Activated CD4-positive, alpha-beta T cell treated with anti-CD3 and anti-CD28 coated beads, Interleukin-2, amount 10 ng/mL, durations not matched to agents 7 days and 5 days (primary cell): ENCODE measurements at regions not wholly inside any gene's neighbourhood (a gene's known extent, or its start where the extent isn't known, plus 50 kb on each side); places are given as distances from the start of the nearest gene placed in this dataset.

Experiments used
- CTCF ChIA-PET: fragments of 350-600 bp; sonication (Branson Sonifier 250); formaldehyde crosslinking; loops from one replicate; lab custom pipeline; 2021; ENCODE audit warnings: antibody characterized with exemption; lab: Charles Lee
- POLR2A ChIA-PET: fragments of 350-600 bp; sonication (Branson Sonifier 250); formaldehyde crosslinking; loops from one replicate; lab custom pipeline; 2021; ENCODE audit warnings: antibody characterized with exemption; lab: Charles Lee
- DNase-seq: peaks from one replicate; pipeline ENCODE4 v3.0.0-alpha.2; 2020
- H3K27ac Mint-ChIP-seq: one replicate; pipeline ENCODE4 v1.8.0; 2021; ENCODE audit warnings: mild to moderate bottlenecking, moderate library complexity, mixed read lengths
- H3K27me3 Mint-ChIP-seq: one replicate; pipeline ENCODE4 v1.8.0; 2021; ENCODE audit warnings: mixed read lengths
- H3K36me3 Mint-ChIP-seq: one replicate; pipeline ENCODE4 v1.8.0; 2021; ENCODE audit warnings: low read depth, mixed read lengths
- H3K4me1 Mint-ChIP-seq: one replicate; pipeline ENCODE4 v1.8.0; 2021; ENCODE audit warnings: mixed read lengths
- H3K4me3 Mint-ChIP-seq: one replicate; pipeline ENCODE4 v1.8.0; 2021; ENCODE audit warnings: mild to moderate bottlenecking, moderate library complexity, mixed read lengths
- H3K9me3 Mint-ChIP-seq: one replicate; pipeline ENCODE4 v1.8.0; 2021; ENCODE audit warnings: mixed read lengths

DNA sequence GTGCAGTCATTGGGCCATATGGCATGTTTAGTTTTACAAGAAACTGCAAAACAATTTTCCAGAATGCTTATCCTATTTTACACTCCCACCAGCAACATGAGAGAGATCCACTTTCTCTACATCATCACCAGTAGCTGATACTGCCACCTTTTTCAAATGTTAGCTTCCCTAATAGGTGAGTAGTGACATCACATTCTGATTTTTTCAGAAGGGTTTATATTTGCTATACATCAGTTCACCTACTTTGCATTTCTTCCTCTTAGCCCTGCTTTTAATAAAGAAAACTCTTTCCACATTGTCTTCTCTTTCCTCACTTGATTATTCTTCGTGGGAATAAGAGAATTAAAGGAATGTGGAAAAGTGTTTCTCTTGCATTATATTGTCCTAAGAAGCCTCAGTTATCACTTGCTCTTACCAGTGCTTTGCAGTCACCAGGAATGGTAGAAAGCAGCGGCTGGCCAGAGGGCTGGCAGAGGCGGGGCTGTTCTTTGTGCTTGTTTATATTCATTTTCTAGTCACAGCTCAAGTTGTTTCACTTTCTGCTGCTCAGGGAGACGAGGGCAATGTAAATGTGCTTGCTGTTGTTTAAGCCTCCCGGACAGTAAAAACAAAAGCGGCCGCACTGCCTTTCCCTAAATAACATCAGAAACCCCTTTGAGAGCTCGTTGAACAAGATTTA, 164.8 kb downstream of the HSD17B3 start:
- peak overlapping the region; percentile 21 for H3K27ac Mint-ChIP-seq
- POLR2A ChIA-PET = no interaction called here
- H3K4me3 Mint-ChIP-seq = no peak overlapping the region
- H3K36me3 Mint-ChIP-seq = no peaks in the 10 kb centered on the region
- peaks cover 18% of the 10 kb centered on the region for H3K4me1 Mint-ChIP-seq
- peaks cover 5% of the 10 kb centered on the region for H3K27me3 Mint-ChIP-seq
- CTCF ChIA-PET = interaction anchor here (1.6 kb wide), 1 partner anchor 11 kb away, joined by 3 read pairs; no protein-coding TSS in a partner anchor
- peak; percentile 24 for DNase-seq
- peaks cover 6% of the 10 kb centered on the region for H3K9me3 Mint-ChIP-seq

- CTCF ChIA-PET = no interaction called here
- Mint-ChIP-seq H3K27me3 (peaks cover 5% of the 10 kb centered on the region), H3K9me3 (peaks cover 6% of the 10 kb centered on the region), H3K27ac (no peak overlapping the region), H3K36me3 (no peaks in the 10 kb centered on the region), H3K4me1 (peaks cover 18% of the 10 kb centered on the region), H3K4me3 (no peak overlapping the region)
- POLR2A ChIA-PET = no interaction called here
- no peak for DNase-seq
These were observed 166.2 kb downstream of the HSD17B3 start for GRCh38 chr9:96135753-96136290.

DNA sequence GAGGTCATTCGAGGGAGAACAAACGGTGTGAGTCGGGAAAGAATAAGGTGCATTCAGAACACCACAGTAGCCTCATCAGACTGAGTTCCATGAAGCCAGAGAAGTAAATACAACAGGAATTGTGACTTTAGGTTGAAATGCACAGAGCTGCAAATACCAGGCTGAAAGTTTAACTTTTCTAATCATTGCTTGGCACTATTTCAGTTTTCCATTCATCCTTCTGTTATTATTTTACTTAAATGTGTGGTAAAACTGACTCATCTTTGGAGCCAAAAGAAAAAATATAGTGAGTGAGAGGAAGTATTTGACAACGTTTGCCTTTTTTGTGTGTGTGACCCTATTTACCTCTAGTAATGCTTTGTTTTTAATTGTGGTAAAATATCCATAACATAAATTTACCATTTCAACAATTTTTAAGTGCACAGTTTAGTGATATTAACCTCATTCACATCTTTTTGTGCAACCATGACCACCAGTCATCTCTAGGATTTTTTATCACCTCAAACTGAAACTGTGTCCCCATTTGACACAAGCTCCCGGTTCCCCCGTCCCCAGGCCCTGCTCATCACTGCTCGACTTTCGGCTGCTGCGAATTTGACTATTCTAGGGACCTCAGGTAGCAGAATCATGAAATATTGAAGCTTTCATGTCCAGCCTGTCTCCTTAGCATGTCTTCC, 166.8 kb downstream of the HSD17B3 start:
- ChIA-PET POLR2A (no interaction called here), CTCF (interaction anchor here (0.7 kb wide), 1 partner anchor 1251 kb away, joined by 3 read pairs; no protein-coding TSS in a partner anchor)
- H3K27me3 Mint-ChIP-seq = peaks cover 5% of the 10 kb centered on the region
- no peak for DNase-seq
- H3K4me1 Mint-ChIP-seq = peaks cover 18% of the 10 kb centered on the region
- H3K9me3 Mint-ChIP-seq = peaks cover 6% of the 10 kb centered on the region
- H3K4me3 Mint-ChIP-seq = no peak overlapping the region
- no peaks in the 10 kb centered on the region for H3K36me3 Mint-ChIP-seq
- no peak overlapping the region for H3K27ac Mint-ChIP-seq

- Mint-ChIP-seq H3K4me1 (peaks cover 18% of the 10 kb centered on the region), H3K4me3 (no peak overlapping the region), H3K27me3 (peaks cover 5% of the 10 kb centered on the region), H3K9me3 (peaks cover 6% of the 10 kb centered on the region), H3K27ac (no peak overlapping the region), H3K36me3 (no peaks in the 10 kb centered on the region)
- POLR2A ChIA-PET = no interaction called here
- DNase-seq = no peak
- CTCF ChIA-PET = interaction anchor here (0.7 kb wide), 1 partner anchor 140 kb away, joined by 3 read pairs; no protein-coding TSS in a partner anchor
These were observed 168.5 kb downstream of the HSD17B3 start for GRCh38 chr9:96133321-96134021.

GRCh38 chr9:96131825-96132224, 170.2 kb downstream of the HSD17B3 start:
- Mint-ChIP-seq H3K36me3 (no peaks in the 10 kb centered on the region), H3K27me3 (peaks cover 5% of the 10 kb centered on the region), H3K4me3 (no peak overlapping the region), H3K4me1 (peaks cover 11% of the 10 kb centered on the region), H3K9me3 (peaks cover 6% of the 10 kb centered on the region), H3K27ac (no peak overlapping the region)
- no peak for DNase-seq
- POLR2A ChIA-PET = no interaction called here
- CTCF ChIA-PET = no interaction called here

DNA sequence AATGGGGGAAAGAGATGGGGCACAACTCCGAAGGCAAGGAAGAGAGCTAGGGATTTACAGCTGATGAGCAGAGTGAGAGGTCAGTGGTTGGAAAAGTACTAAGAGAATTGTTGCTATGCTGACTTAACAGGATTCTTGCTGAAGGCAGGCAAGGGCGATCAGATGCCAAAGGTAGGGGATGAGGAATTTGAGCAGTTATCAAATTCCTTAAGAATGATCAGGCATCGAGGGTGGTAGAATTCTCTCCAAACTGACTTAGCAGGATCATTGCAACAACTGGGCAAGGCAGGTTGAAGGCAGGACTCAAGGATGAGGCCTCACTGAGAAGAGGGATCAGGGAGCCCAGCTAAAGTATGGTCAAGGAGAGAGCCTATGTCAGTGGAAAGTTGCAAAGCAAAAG, 171.0 kb downstream of the HSD17B3 start:
- no peaks in the 10 kb centered on the region for H3K36me3 Mint-ChIP-seq
- DNase-seq = no peak
- H3K4me3 Mint-ChIP-seq = no peak overlapping the region
- ChIA-PET CTCF (interaction anchor here (1.0 kb wide), 1 partner anchor 50 kb away, joined by 3 read pairs; no protein-coding TSS in a partner anchor), POLR2A (interaction anchor here (0.5 kb wide), 1 partner anchor 332 kb away, joined by 3 read pairs; no protein-coding TSS in a partner anchor)
- no peak overlapping the region for H3K27ac Mint-ChIP-seq
- peaks cover 5% of the 10 kb centered on the region for H3K27me3 Mint-ChIP-seq
- H3K9me3 Mint-ChIP-seq = peaks cover 6% of the 10 kb centered on the region
- H3K4me1 Mint-ChIP-seq = peaks cover 9% of the 10 kb centered on the region

- Mint-ChIP-seq H3K4me1 (no peaks in the 10 kb centered on the region), H3K27ac (no peak overlapping the region), H3K9me3 (peaks cover 6% of the 10 kb centered on the region), H3K4me3 (no peak overlapping the region), H3K36me3 (no peaks in the 10 kb centered on the region), H3K27me3 (peaks cover 5% of the 10 kb centered on the region)
- DNase-seq = no peak
- ChIA-PET CTCF (no interaction called here), POLR2A (no interaction called here)
These were observed 172.2 kb downstream of the HSD17B3 start for GRCh38 chr9:96129747-96130146.

DNA sequence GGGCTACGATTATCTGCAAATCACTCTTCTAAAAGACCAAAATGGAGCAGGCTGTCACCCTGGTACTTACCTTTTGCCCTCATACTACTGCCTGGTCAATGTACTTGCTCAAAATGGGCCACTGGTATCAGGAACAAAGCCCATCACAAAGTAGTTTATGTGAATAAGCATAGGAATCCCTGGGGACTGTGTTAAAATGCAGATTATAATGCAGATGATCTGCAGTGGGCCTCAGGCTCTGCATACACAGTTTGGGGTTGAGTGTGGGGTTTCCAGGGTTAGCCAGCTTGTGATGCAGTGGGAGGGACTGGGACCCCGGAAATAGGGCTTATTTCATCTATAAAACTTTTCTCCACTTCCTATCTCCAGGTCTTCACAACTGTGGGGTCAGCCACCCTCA, 173.1 kb downstream of the HSD17B3 start:
- Mint-ChIP-seq H3K36me3 (no peaks in the 10 kb centered on the region), H3K27me3 (peaks cover 5% of the 10 kb centered on the region), H3K4me3 (no peak overlapping the region), H3K9me3 (peaks cover 6% of the 10 kb centered on the region), H3K27ac (no peak overlapping the region), H3K4me1 (no peaks in the 10 kb centered on the region)
- DNase-seq = no peak
- CTCF ChIA-PET = no interaction called here
- POLR2A ChIA-PET = no interaction called here

DNA sequence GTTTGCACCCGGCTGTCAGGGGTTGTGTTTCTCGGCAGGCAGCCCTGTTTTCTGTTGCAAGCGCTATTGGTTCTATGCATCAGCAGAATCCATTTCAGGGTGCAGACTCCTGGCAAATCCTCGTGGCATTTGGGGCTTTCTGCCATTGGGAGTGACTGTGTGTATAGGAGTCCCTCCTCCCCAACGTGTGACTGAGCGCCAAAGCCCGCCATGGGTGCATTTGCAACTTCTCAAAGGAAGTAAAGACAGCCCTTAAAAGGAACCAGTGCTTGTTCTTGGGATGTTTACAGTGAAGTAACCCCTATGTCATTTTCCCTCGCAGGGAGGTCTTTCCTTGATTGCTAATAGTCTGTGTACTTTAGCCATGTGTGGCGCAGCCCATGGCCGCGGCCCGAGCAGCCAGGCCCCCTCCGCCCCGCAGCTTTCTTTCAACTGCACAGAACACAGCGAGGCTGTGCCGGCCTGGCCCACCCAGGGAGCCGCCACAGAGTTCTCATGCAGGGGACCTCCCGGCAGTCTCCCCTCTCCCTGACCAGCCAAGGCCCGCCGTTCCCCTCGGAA, 175.6 kb downstream of the HSD17B3 start:
- DNase-seq = no peak
- ChIA-PET CTCF (interaction anchor here (0.6 kb wide), 1 partner anchor 11 kb away, joined by 3 read pairs; no protein-coding TSS in a partner anchor), POLR2A (no interaction called here)
- Mint-ChIP-seq H3K4me3 (no peak overlapping the region), H3K9me3 (no peaks in the 10 kb centered on the region), H3K27ac (no peak overlapping the region), H3K27me3 (no peaks in the 10 kb centered on the region), H3K36me3 (no peaks in the 10 kb centered on the region), H3K4me1 (no peaks in the 10 kb centered on the region)

DNA sequence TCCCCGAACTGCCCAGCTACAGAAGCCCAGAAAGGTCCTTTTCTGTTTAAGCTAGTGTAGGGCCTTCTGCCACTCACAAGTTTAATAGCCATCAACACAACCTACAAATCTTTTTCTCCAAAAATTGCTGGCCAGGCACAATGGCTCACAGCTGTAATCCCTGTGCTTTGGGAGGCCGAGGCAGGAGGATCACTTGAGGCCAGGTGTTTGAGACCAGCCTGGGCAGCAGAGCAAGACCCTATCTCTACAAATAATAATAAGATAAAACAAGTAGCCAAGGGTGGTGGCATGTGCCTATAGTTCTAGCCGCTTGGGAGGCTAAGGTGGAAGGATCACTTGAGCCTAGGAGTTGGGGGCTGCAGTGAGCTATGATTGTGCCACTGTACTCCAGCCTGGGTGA, 176.4 kb downstream of the HSD17B3 start:
- CTCF ChIA-PET = interaction anchor here (0.6 to 1.2 kb wide), 5 partner anchors 9 to 148 kb away, joined by 3 read pairs; no protein-coding TSS in a partner anchor
- no peak for DNase-seq
- POLR2A ChIA-PET = no interaction called here
- Mint-ChIP-seq H3K36me3 (no peaks in the 10 kb centered on the region), H3K27ac (no peak overlapping the region), H3K27me3 (peaks cover 2% of the 10 kb centered on the region), H3K9me3 (peaks cover 1% of the 10 kb centered on the region), H3K4me1 (peaks cover 5% of the 10 kb centered on the region), H3K4me3 (no peak overlapping the region)

- peaks cover 1% of the 10 kb centered on the region for H3K36me3 Mint-ChIP-seq
- no peak overlapping the region for H3K27ac Mint-ChIP-seq
- POLR2A ChIA-PET = no interaction called here
- H3K4me1 Mint-ChIP-seq = peaks cover 9% of the 10 kb centered on the region
- H3K27me3 Mint-ChIP-seq = peaks cover 8% of the 10 kb centered on the region
- CTCF ChIA-PET = interaction anchor here (0.6 to 1.2 kb wide), 2 partner anchors 14 to 205 kb away, joined by 3 read pairs; no protein-coding TSS in a partner anchor
- peaks cover 11% of the 10 kb centered on the region for H3K9me3 Mint-ChIP-seq
- no peak for DNase-seq
- no peak overlapping the region for H3K4me3 Mint-ChIP-seq
These were observed 179.2 kb downstream of the HSD17B3 start for GRCh38 chr9:96122751-96123150.

DNA sequence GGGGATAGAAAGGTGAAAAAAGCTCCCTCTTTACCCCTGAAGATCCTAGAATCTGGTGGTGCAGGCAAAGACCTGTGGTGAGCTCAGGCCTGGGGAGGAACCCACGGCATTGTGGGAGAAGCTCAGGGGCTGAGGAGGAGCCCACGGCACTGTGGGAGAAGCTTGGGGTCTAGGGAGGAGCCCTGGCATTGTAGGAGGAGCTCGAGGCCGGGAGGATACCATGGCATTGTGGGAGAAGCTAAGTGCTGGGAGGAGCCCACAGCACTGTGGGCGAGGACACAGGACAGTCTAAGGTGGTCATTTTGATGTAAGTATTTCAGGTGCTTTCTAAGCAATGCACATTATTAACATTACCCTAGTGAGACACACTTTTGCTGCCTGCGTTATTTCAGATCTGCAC, 179.7 kb downstream of the HSD17B3 start:
- POLR2A ChIA-PET = no interaction called here
- CTCF ChIA-PET = interaction anchor here (0.6 to 1.2 kb wide), 2 partner anchors 14 to 206 kb away, joined by 3 read pairs; no protein-coding TSS in a partner anchor

More for the DNA sequence above, 179.7 kb downstream of the HSD17B3 start:
- Mint-ChIP-seq H3K4me3 (no peak overlapping the region), H3K27ac (no peak overlapping the region), H3K27me3 (peaks cover 8% of the 10 kb centered on the region), H3K36me3 (peaks cover 1% of the 10 kb centered on the region), H3K4me1 (peaks cover 14% of the 10 kb centered on the region), H3K9me3 (peaks cover 11% of the 10 kb centered on the region)
- no peak for DNase-seq
